IMR-90 (cell line): ENCODE measurements at regions not wholly inside any gene's neighbourhood (a gene's known extent, or its start where the extent isn't known, plus 50 kb on each side); places are given as distances from the start of the nearest gene placed in this dataset.

Experiments
- CTCF ChIP-seq: conservative IDR thresholded peaks from 2 replicates; pipeline ENCODE4 v1.5.1; 2012; ENCODE audit warnings: mild to moderate bottlenecking, low read depth, low read length, improper control_type of control experiment
- MXI1 ChIP-seq: IDR thresholded peaks from 2 replicates; pipeline ENCODE4 v1.6.1; 2012; ENCODE audit warnings: low read depth, mild to moderate bottlenecking, low read length, moderate library complexity, borderline replicate concordance
- RCOR1 ChIP-seq: IDR thresholded peaks from 2 replicates; pipeline ENCODE4 v1.6.1; 2012; ENCODE audit warnings: mild to moderate bottlenecking, low read length, improper control_type of control experiment; ENCODE audit not compliant: insufficient replicate concordance

GRCh38 chr4:75169020-75169419, 236.1 kb downstream of the PARM1 start:
- TF ChIP-seq CTCF (no peak), RCOR1 (no peak), MXI1 (no peak)
